ENCODE measurements at regions not wholly inside any gene's neighbourhood (a gene's known extent, or its start where the extent isn't known, plus 50 kb on each side); places are given as distances from the start of the nearest gene placed in this dataset.

- DNase-seq = no peak
These were observed 185.8 kb upstream of the DCBLD2 start for GRCh38 chr3:99087277-99087676.

- no peak for DNase-seq
These were observed 183.3 kb upstream of the DCBLD2 start for GRCh38 chr3:99084826-99085225.

- no peak for DNase-seq
These were observed 182.7 kb upstream of the DCBLD2 start for GRCh38 chr3:99084156-99084555.

GRCh38 chr3:99071096-99071495 lies 169.6 kb upstream of the DCBLD2 start:
- no peak for DNase-seq

- no peak for DNase-seq
These were observed 168.5 kb upstream of the DCBLD2 start for GRCh38 chr3:99069973-99070372.

GRCh38 chr3:99066863-99067262 lies 165.4 kb upstream of the DCBLD2 start:
- no peak for DNase-seq

GRCh38 chr3:99049164-99049563 lies 147.7 kb upstream of the DCBLD2 start:
- no peak for DNase-seq

- DNase-seq = no peak
These were observed 140.3 kb upstream of the DCBLD2 start for GRCh38 chr3:99041747-99042146.

- DNase-seq = no peak
These were observed 130.3 kb upstream of the DCBLD2 start for GRCh38 chr3:99031778-99032177.

GRCh38 chr3:99023590-99024192 lies 122.2 kb upstream of the DCBLD2 start:
- DNase-seq = peak; percentile 6 to 35

- no peak for DNase-seq
These were observed 120.0 kb upstream of the DCBLD2 start for GRCh38 chr3:99021466-99021865.

GRCh38 chr3:99016452-99016851 lies 115.0 kb upstream of the DCBLD2 start:
- DNase-seq = no peak

- no peak for DNase-seq
These were observed 112.4 kb upstream of the DCBLD2 start for GRCh38 chr3:99013777-99014315.

- DNase-seq = no peak
These were observed 111.6 kb upstream of the DCBLD2 start for GRCh38 chr3:99013077-99013476.

GRCh38 chr3:99012051-99012450 lies 110.6 kb upstream of the DCBLD2 start:
- DNase-seq = no peak

GRCh38 chr3:99009851-99010250 lies 108.4 kb upstream of the DCBLD2 start:
- no peak for DNase-seq

- no peak for DNase-seq
These were observed 105.2 kb upstream of the DCBLD2 start for GRCh38 chr3:99006686-99007085.

- no peak for DNase-seq
These were observed 98.2 kb upstream of the DCBLD2 start for GRCh38 chr3:98999675-99000074.

- peak in 1 of 2 donors; percentile 4 for DNase-seq
These were observed 92.8 kb upstream of the DCBLD2 start for GRCh38 chr3:98994128-98994762.

- DNase-seq = no peak
These were observed 89.9 kb upstream of the DCBLD2 start for GRCh38 chr3:98991393-98991792.

GRCh38 chr3:98990657-98991056 lies 89.2 kb upstream of the DCBLD2 start:
- no peak for DNase-seq

- no peak for DNase-seq
These were observed 84.6 kb upstream of the DCBLD2 start for GRCh38 chr3:98986073-98986472.

- no peak for DNase-seq
These were observed 83.9 kb upstream of the DCBLD2 start for GRCh38 chr3:98985431-98985830.

- DNase-seq = no peak
These were observed 82.5 kb upstream of the DCBLD2 start for GRCh38 chr3:98984024-98984423.

GRCh38 chr3:98982351-98982750 lies 80.9 kb upstream of the DCBLD2 start:
- DNase-seq = no peak
